Endothelial cell of umbilical vein (primary cell): ENCODE measurements at regions not wholly inside any gene's neighbourhood (a gene's known extent, or its start where the extent isn't known, plus 50 kb on each side); places are given as distances from the start of the nearest gene placed in this dataset.

Experiments used
- BruUV-seq: library from RNA; stranded (reverse); fragments of 400-500 nt; replicated peaks from 2 replicates; lab custom pipeline; 2021; lab: Mats Ljungman, UMichigan
- CTCF ChIA-PET: fragments of 300-600, 350-600 bp; sonication (Branson Sonifier 250); formaldehyde crosslinking; loops from one replicate; lab custom pipeline; 2021; ENCODE audit warnings: antibody characterized with exemption, inconsistent platforms; lab: Charles Lee
- POLR2A ChIA-PET: fragments of 300-600, 350-600 bp; sonication (Branson Sonifier 250); formaldehyde crosslinking; loops from one replicate; lab custom pipeline; 2021; ENCODE audit warnings: antibody characterized with exemption, inconsistent platforms; lab: Charles Lee
- DNase-seq: peaks from one replicate; pipeline ENCODE4 v3.0.0-alpha.2; 2011; ENCODE audit warnings: low read depth, low spot score
- FAIRE-seq: peaks from 2 replicates; lab custom pipeline; 2011; peaks lifted over from hg19 to GRCh38; lab: Jason Lieb, UNC
- H2AFZ ChIP-seq: 2 replicates; pipeline ENCODE4 v1.6.0; 2012; ENCODE audit warnings: low read depth, low read length, control low read depth, inconsistent platforms
- H3K27ac ChIP-seq: 2 replicates; pipeline ENCODE4 v1.5.1; 2011; ENCODE audit warnings: low read depth, mild to moderate bottlenecking, control low read depth, low read length, moderate library complexity; ENCODE audit not compliant: insufficient read depth
- H3K27me3 ChIP-seq, 2 experiments: 2 replicates each; pipeline versions ENCODE4 v1.6.0 to v1.6.1; 2011; ENCODE audit warnings: low read length in 2 of 2, mixed read lengths in 1 of 2; ENCODE audit not compliant: control insufficient read depth in 2 of 2, insufficient read depth in 2 of 2
- H3K36me3 ChIP-seq, 2 experiments: 2 replicates in 1 of 2; 3 replicates in 1 of 2; pipeline ENCODE4 v1.5.1; 2011; ENCODE audit warnings: low read length in 2 of 2, mild to moderate bottlenecking in 1 of 2, moderate library complexity in 1 of 2; ENCODE audit not compliant: control insufficient read depth in 2 of 2, insufficient read depth in 2 of 2; ENCODE audit errors: extremely low read depth in 1 of 2
- H3K4me1 ChIP-seq: 3 replicates; pipeline ENCODE4 v1.5.1; 2011; ENCODE audit warnings: mild to moderate bottlenecking, low read length; ENCODE audit not compliant: control insufficient read depth, insufficient read depth; ENCODE audit errors: extremely low read depth
- H3K4me2 ChIP-seq: 2 replicates; pipeline ENCODE4 v1.6.1; 2011; ENCODE audit warnings: low read length, control low read depth, mixed read lengths; ENCODE audit not compliant: insufficient read depth
- H3K4me3 ChIP-seq, 3 experiments: fragments of 200-600 bp in 1 of 3; sonication (generic), shearing (Covaris generic) in 1 of 3; replicated peaks in 1 of 3; 2 replicates each; pipeline ENCODE4 v1.5.1; 2011 to 2016; ENCODE audit warnings: control low read depth in 3 of 3, low read length in 3 of 3, mild to moderate bottlenecking in 2 of 3, inconsistent platforms in 1 of 3, low read depth in 1 of 3, moderate library complexity in 1 of 3; ENCODE audit not compliant: insufficient read depth in 1 of 3
- H3K79me2 ChIP-seq: 2 replicates; pipeline ENCODE4 v1.6.0; 2012; ENCODE audit warnings: low read length, inconsistent platforms; ENCODE audit not compliant: control insufficient read depth, insufficient read depth
- H3K9ac ChIP-seq: replicated peaks from 2 replicates; pipeline ENCODE3; 2011; ENCODE audit warnings: low read length, control low read depth; ENCODE audit not compliant: insufficient read depth; ENCODE audit errors: extremely low read depth
- H3K9me1 ChIP-seq: replicated peaks from 3 replicates; pipeline ENCODE4 v1.6.0; 2011; ENCODE audit warnings: mild to moderate bottlenecking, low read length; ENCODE audit not compliant: control insufficient read depth, insufficient read depth; ENCODE audit errors: extremely low read depth
- H3K9me3 ChIP-seq: replicated peaks from 2 replicates; pipeline ENCODE4 v1.5.1; 2012; ENCODE audit warnings: low read length, inconsistent platforms; ENCODE audit not compliant: control insufficient read depth, insufficient read depth
- H4K20me1 ChIP-seq: replicated peaks from 2 replicates; pipeline ENCODE3; 2011; ENCODE audit warnings: mild to moderate bottlenecking, low read length; ENCODE audit not compliant: control insufficient read depth, insufficient read depth; ENCODE audit errors: extremely low read depth
- EZH2 ChIP-seq: IDR thresholded peaks from 2 replicates; pipeline ENCODE4 v1.6.1; 2012; ENCODE audit warnings: borderline replicate concordance, low read depth, mild to moderate bottlenecking, moderate library complexity, low read length, inconsistent platforms; ENCODE audit not compliant: severe bottlenecking
- FOS ChIP-seq: IDR thresholded peaks from 2 replicates; pipeline ENCODE4 v1.6.1; 2011; ENCODE audit warnings: mild to moderate bottlenecking, low read length, moderate library complexity, borderline replicate concordance; ENCODE audit not compliant: insufficient read depth
- GATA2 ChIP-seq: IDR thresholded peaks from 2 replicates; pipeline ENCODE4 v1.7.0; 2011; ENCODE audit warnings: low read depth, mild to moderate bottlenecking, moderate library complexity, mixed read lengths, low read length; ENCODE audit not compliant: insufficient read length, insufficient read depth
- JUN ChIP-seq: IDR thresholded peaks from 2 replicates; pipeline ENCODE4 v1.6.1; 2011; ENCODE audit warnings: borderline replicate concordance, low read depth; ENCODE audit not compliant: insufficient read length, insufficient read depth
- MYC ChIP-seq: IDR thresholded peaks from one replicate; pipeline ENCODE4 v1.6.1; 2011; ENCODE audit warnings: mild to moderate bottlenecking, low read depth, low read length
- POLR2A ChIP-seq: IDR thresholded peaks from 2 replicates; pipeline ENCODE4 v1.6.1; 2012; ENCODE audit warnings: low read depth, mild to moderate bottlenecking, control low read depth, low read length
- POLR2AphosphoS5 ChIP-seq: IDR thresholded peaks from 2 replicates; pipeline ENCODE4 v1.6.1; 2012; ENCODE audit warnings: low read depth, mild to moderate bottlenecking, control low read depth, low read length, moderate library complexity; ENCODE audit not compliant: insufficient read depth
- dilution Hi-C: fragments of 300-500 bp; cut with MboI; formaldehyde crosslinking; loops from one replicate; pipeline ENCODE4 v1.15.0; 2019; ENCODE audit warnings: low sequenced_read_pairs; ENCODE audit not compliant: extremely low pct_ligation_motif_present
- intact Hi-C: fragments of 100-400 bp; cut with micrococcal nuclease; formaldehyde crosslinking; loops from one replicate; pipeline ENCODE4 v1.10.0; 2022
- TF ChIP-seq, protein P1 (sequence below), 2 donors: IDR thresholded peaks; 1 replicate in 1 of 2; 2 replicates in 1 of 2; pipeline ENCODE4 v1.5.1; 2011; ENCODE audit warnings: low read length in 2 of 2, mild to moderate bottlenecking in 2 of 2, moderate library complexity in 2 of 2, control low read depth in 1 of 2, inconsistent platforms in 1 of 2, low read depth in 1 of 2; ENCODE audit not compliant: insufficient read depth in 1 of 2; ENCODE audit errors: extremely low read depth in 1 of 2
- TF ChIP-seq, protein P2 (sequence below): IDR thresholded peaks from 2 replicates; pipeline ENCODE4 v1.6.1; 2011; ENCODE audit not compliant: insufficient read depth, insufficient read length

DNA sequence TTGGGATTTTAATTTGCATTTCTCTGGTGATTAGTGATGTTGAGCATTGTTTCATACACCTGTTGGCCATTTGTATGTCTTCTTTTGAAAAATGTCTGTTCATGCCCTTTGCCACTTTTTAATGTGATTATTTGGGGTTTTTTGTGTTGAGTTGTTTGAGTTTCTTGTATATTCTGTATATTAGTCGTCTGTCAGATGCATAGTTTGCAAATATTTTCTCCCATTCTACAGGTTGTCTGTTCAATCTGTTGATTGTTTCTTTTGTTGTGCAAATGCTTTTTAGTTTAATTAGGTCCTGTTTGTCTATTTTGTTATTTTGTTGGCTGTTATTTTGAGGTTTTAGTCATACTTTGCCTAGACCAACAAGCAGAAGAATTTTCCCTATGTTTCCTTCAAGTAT, 164.0 kb upstream of the CXADR start:
- Histone ChIP-seq H3K4me1 (no peaks in the 10 kb centered on the region), H3K9me1 (no peaks in the 10 kb centered on the region), H3K79me2 (no peaks in the 10 kb centered on the region), H3K4me2 (no peak overlapping the region), H3K27me3 (no peaks in the 10 kb centered on the region), H3K9ac (no peak overlapping the region), H3K9me3 (no peaks in the 10 kb centered on the region), H3K36me3 (no peaks in the 10 kb centered on the region), H3K4me3 (no peak overlapping the region), H4K20me1 (no peaks in the 10 kb centered on the region), H2AFZ (no peak overlapping the region), H3K27ac (no peak overlapping the region)
- no peak for TF ChIP-seq POLR2A
- no peak for TF ChIP-seq JUN
- no peak for TF ChIP-seq EZH2
- TF ChIP-seq, protein P1, sequence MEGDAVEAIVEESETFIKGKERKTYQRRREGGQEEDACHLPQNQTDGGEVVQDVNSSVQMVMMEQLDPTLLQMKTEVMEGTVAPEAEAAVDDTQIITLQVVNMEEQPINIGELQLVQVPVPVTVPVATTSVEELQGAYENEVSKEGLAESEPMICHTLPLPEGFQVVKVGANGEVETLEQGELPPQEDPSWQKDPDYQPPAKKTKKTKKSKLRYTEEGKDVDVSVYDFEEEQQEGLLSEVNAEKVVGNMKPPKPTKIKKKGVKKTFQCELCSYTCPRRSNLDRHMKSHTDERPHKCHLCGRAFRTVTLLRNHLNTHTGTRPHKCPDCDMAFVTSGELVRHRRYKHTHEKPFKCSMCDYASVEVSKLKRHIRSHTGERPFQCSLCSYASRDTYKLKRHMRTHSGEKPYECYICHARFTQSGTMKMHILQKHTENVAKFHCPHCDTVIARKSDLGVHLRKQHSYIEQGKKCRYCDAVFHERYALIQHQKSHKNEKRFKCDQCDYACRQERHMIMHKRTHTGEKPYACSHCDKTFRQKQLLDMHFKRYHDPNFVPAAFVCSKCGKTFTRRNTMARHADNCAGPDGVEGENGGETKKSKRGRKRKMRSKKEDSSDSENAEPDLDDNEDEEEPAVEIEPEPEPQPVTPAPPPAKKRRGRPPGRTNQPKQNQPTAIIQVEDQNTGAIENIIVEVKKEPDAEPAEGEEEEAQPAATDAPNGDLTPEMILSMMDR (IDR thresholded peaks at IDR 0.05; ENCODE audit: extremely low read depth in 1 of 2, insufficient read depth in 1 of 2, low read depth in 1 of 2, low read length in 2 of 2), result no peak
- no peak for TF ChIP-seq FOS
- TF ChIP-seq, protein P2, sequence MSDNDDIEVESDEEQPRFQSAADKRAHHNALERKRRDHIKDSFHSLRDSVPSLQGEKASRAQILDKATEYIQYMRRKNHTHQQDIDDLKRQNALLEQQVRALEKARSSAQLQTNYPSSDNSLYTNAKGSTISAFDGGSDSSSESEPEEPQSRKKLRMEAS, result no peak
- no peak for TF ChIP-seq MYC
- TF ChIP-seq POLR2AphosphoS5, result no peak
- no peak for TF ChIP-seq GATA2
- ChIA-PET POLR2A (no interaction called here), CTCF (no interaction called here)
- intact Hi-C loops (no loop called here), dilution Hi-C loops (no loop called here)
- BruUV-seq, result no TSS peak
- no peak for FAIRE-seq
- DNase-seq, result no peak
